ENCODE measurements at regions not wholly inside any gene's neighbourhood (a gene's known extent, or its start where the extent isn't known, plus 50 kb on each side); places are given as distances from the start of the nearest gene placed in this dataset.

DNA sequence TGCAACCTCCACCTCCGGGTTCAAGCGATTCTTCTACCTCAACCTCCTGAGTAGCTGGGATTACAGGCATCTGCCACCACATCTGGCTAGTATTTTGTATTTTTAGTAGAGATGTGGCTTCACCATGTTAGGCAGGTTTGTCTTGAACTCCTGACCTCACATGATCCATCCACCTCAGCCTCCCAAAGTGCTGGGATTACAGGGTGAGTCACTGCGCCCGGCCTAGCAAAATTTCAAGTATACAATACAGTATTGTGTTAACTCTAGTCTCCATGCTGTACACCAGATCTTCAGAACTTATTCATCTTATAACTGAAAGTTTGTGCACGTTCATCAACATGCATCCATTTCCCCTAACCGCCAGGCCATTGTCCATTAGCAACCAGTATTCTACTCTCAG lies 115.1 kb upstream of the MDGA2 start:
- H3K9me3 ChIP-seq (ENCODE audit: control extremely low read depth in 1 of 3, control insufficient read depth in 2 of 3, insufficient read depth in 1 of 3, low read length in 2 of 3) = peaks cover 0 to 3% (median 0%) of the 10 kb centered on the region in 3 donors
- H3K36me3 ChIP-seq (replicated peaks in 1 of 2; ENCODE audit: control extremely low read depth in 1 of 2, control insufficient read depth in 1 of 2, extremely low read depth in 1 of 2, insufficient read depth in 2 of 2, low read length in 1 of 2) = no peaks in the 10 kb centered on the region
- no peaks in the 10 kb centered on the region for H4K20me1 ChIP-seq (ENCODE audit: control insufficient read depth, insufficient read depth, low read length, poor library complexity, severe bottlenecking)
- intact Hi-C loops (cut with micrococcal nuclease) = no loop called here
- no peaks in the 10 kb centered on the region for H3K9me3 Mint-ChIP-seq (ENCODE audit: insufficient read depth)
- ATAC-seq (ENCODE audit: low read depth) (no peak), DNase-seq (no peak)
- H3K4me3 Mint-ChIP-seq = no peak overlapping the region
- H3K27me3 Mint-ChIP-seq = no peaks in the 10 kb centered on the region
- H3K27ac ChIP-seq (ENCODE audit: low read length in 2 of 2) = no peak overlapping the region
- H3K4me1 Mint-ChIP-seq = no peaks in the 10 kb centered on the region
- no peak overlapping the region for H3K4me2 ChIP-seq (replicated peaks; ENCODE audit: low read depth, low read length, poor library complexity, severe bottlenecking)
- WGBS (ENCODE audit: insufficient coverage) = 100% methylated on average over 2 of the region's 6 CpGs
- no peaks in the 10 kb centered on the region for H3K79me2 ChIP-seq (ENCODE audit: control insufficient read depth, insufficient read depth, low read length)
- no peak overlapping the region for H3K27ac Mint-ChIP-seq
- TF ChIP-seq CTCF (IDR thresholded peaks at IDR 0.05) = no peak
- TF ChIP-seq EZH2 (IDR thresholded peaks at IDR 0.05; ENCODE audit: borderline replicate concordance, insufficient read depth, low read depth, low read length, poor library complexity, severe bottlenecking) = no peak
- no peaks in the 10 kb centered on the region for H3K4me1 ChIP-seq (ENCODE audit: control insufficient read depth in 2 of 2, insufficient read depth in 2 of 2, low read length in 2 of 2)
- no peak overlapping the region for H2AFZ ChIP-seq (ENCODE audit: insufficient read depth, low read depth, low read length, poor library complexity, severe bottlenecking)
- ChIA-PET CTCF (no interaction called here), POLR2A (no interaction called here)
- H3K9ac ChIP-seq (ENCODE audit: low read length) = no peak overlapping the region
- H3K4me3 ChIP-seq (ENCODE audit: control extremely low read depth in 1 of 5, extremely low read depth in 1 of 5, insufficient read depth in 1 of 5, low read depth in 2 of 5, low read length in 4 of 5) = no peak overlapping the region
- H3K27me3 ChIP-seq (replicated peaks in 1 of 4; ENCODE audit: control extremely low read depth in 1 of 4, control insufficient read depth in 3 of 4, insufficient read depth in 4 of 4, low read length in 3 of 4) = no peaks in the 10 kb centered on the region

- no peak overlapping the region for H3K4me3 ChIP-seq (ENCODE audit: control extremely low read depth in 1 of 5, extremely low read depth in 1 of 5, insufficient read depth in 1 of 5, low read depth in 2 of 5, low read length in 4 of 5)
- no peak overlapping the region for H3K27ac Mint-ChIP-seq
- intact Hi-C loops (cut with micrococcal nuclease) = no loop called here
- TF ChIP-seq CTCF (IDR thresholded peaks at IDR 0.05) = no peak
- TF ChIP-seq EZH2 (IDR thresholded peaks at IDR 0.05; ENCODE audit: borderline replicate concordance, insufficient read depth, low read depth, low read length, poor library complexity, severe bottlenecking) = no peak
- no peak overlapping the region for H3K9ac ChIP-seq (ENCODE audit: low read length)
- peaks cover 0 to 2% (median 0%) of the 10 kb centered on the region in 3 donors for H3K9me3 ChIP-seq (ENCODE audit: control extremely low read depth in 1 of 3, control insufficient read depth in 2 of 3, insufficient read depth in 1 of 3, low read length in 2 of 3)
- H3K4me1 ChIP-seq (ENCODE audit: control insufficient read depth in 2 of 2, insufficient read depth in 2 of 2, low read length in 2 of 2) = no peaks in the 10 kb centered on the region
- no peaks in the 10 kb centered on the region for H3K36me3 ChIP-seq (replicated peaks in 1 of 2; ENCODE audit: control extremely low read depth in 1 of 2, control insufficient read depth in 1 of 2, extremely low read depth in 1 of 2, insufficient read depth in 2 of 2, low read length in 1 of 2)
- no peaks in the 10 kb centered on the region for H3K27me3 ChIP-seq (replicated peaks in 1 of 4; ENCODE audit: control extremely low read depth in 1 of 4, control insufficient read depth in 3 of 4, insufficient read depth in 4 of 4, low read length in 3 of 4)
- H3K79me2 ChIP-seq (ENCODE audit: control insufficient read depth, insufficient read depth, low read length) = no peaks in the 10 kb centered on the region
- no peaks in the 10 kb centered on the region for H4K20me1 ChIP-seq (ENCODE audit: control insufficient read depth, insufficient read depth, low read length, poor library complexity, severe bottlenecking)
- ChIA-PET POLR2A (no interaction called here), CTCF (no interaction called here)
- no CpG with 5 or more reads among the region's 2 CpGs for WGBS (ENCODE audit: insufficient coverage)
- H3K4me3 Mint-ChIP-seq = no peak overlapping the region
- H3K27me3 Mint-ChIP-seq = no peaks in the 10 kb centered on the region
- no peaks in the 10 kb centered on the region for H3K4me1 Mint-ChIP-seq
- H3K27ac ChIP-seq (ENCODE audit: low read length in 2 of 2) = no peak overlapping the region
- peaks cover 3% of the 10 kb centered on the region for H3K9me3 Mint-ChIP-seq (ENCODE audit: insufficient read depth)
- no peak overlapping the region for H2AFZ ChIP-seq (ENCODE audit: insufficient read depth, low read depth, low read length, poor library complexity, severe bottlenecking)
- H3K4me2 ChIP-seq (replicated peaks; ENCODE audit: low read depth, low read length, poor library complexity, severe bottlenecking) = no peak overlapping the region
- ATAC-seq (ENCODE audit: low read depth) = no peak
- no peak for DNase-seq
These were observed 109.7 kb upstream of the MDGA2 start for GRCh38 chr14:47785058-47785457.
